ENCODE measurements at regions not wholly inside any gene's neighbourhood (a gene's known extent, or its start where the extent isn't known, plus 50 kb on each side); places are given as distances from the start of the nearest gene placed in this dataset.

DNA sequence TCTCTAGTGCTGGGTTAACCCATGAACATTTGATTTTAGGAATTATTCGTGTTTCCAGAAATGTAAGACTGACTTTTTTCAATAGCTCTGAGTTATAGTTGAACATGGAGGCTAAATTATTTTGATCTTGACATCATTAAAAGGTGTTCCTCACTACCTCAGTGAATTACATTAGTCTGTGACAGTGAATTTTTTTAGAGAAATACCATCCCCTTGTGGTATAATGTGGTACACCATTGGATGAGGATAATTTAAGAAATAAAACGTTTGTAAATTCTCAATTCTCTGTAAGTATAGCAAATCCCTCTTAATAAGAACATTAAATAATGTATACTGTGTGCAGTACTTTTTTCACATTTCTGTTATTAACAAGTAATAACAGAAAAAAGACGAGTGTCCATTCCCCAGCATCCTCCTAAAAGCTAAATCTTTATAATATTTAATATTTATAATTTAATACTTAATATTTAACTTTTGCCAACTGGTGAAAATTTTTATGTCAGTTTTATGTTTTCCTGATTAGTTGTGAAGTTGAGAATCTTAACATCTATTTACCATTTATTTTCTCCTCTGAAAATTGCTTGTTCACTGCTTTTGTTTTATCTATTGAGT is 70.3 kb upstream of the CWC22 start:
- H3K27ac Mint-ChIP-seq (ENCODE audit: unreplicated experiment) = no peak overlapping the region
- H4K20me1 ChIP-seq (ENCODE audit: insufficient read depth, low read length) = no peaks in the 10 kb centered on the region
- no peaks in the 10 kb centered on the region for H3K27me3 ChIP-seq (ENCODE audit: insufficient read depth, low read length)
- H3K9me3 ChIP-seq (ENCODE audit: insufficient read depth, low read depth, low read length) = peaks cover 3% of the 10 kb centered on the region
- H3K4me1 Mint-ChIP-seq (ENCODE audit: low read depth, unreplicated experiment) = no peaks in the 10 kb centered on the region
- FAIRE-seq (no peak), DNase-seq (ENCODE audit: low read depth) (peak; percentile 18)
- H3K4me1 ChIP-seq (ENCODE audit: insufficient read depth, low read length) = no peaks in the 10 kb centered on the region
- no peak overlapping the region for H3K9ac ChIP-seq (ENCODE audit: low read length)
- H3K27me3 Mint-ChIP-seq (ENCODE audit: low read depth, unreplicated experiment) = no peaks in the 10 kb centered on the region
- H3K9me3 Mint-ChIP-seq (ENCODE audit: unreplicated experiment) = no peaks in the 10 kb centered on the region
- H3K27ac ChIP-seq (ENCODE audit: low read depth, low read length) = no peak overlapping the region
- H3K4me3 ChIP-seq (ENCODE audit: insufficient read depth, low read depth, low read length) = no peak overlapping the region
- no peak overlapping the region for H2AFZ ChIP-seq (ENCODE audit: low read depth, low read length)
- no peaks in the 10 kb centered on the region for H3K79me2 ChIP-seq (ENCODE audit: insufficient read depth, low read length)
- no peak overlapping the region for H3K4me2 ChIP-seq (ENCODE audit: low read length)
- H3K36me3 ChIP-seq (ENCODE audit: insufficient read depth, low read length) = no peaks in the 10 kb centered on the region
- peak; percentile 77 for TF ChIP-seq CTCF (IDR thresholded peaks at IDR 0.05; ENCODE audit: insufficient read depth, low read depth, low read length)
- TF ChIP-seq EZH2 (IDR thresholded peaks at IDR 0.05; ENCODE audit: insufficient read depth, low read length) = no peak
- H3K4me3 Mint-ChIP-seq (ENCODE audit: unreplicated experiment) = no peak overlapping the region
- no peaks in the 10 kb centered on the region for H3K36me3 Mint-ChIP-seq (ENCODE audit: low read depth, unreplicated experiment)

DNA sequence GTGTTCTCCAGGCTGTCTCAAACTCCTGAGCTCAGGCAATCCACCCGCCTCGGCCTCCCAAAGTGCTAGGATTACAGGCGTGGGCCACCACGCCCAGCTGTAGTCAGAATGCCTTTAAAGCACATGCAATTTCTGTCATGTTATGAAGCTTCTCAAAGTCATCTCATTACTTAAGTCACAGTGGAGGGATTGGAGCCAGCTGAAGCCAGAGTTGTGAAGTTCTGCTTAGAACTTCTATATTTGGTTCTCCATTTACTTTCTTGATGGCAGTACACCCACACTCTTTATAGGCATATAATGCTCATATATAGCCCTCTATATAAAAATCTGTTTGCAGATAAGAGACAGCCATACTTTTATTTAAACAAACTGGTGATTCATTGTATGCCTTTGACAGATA is 68.8 kb upstream of the CWC22 start:
- Histone ChIP-seq H3K4me1 (ENCODE audit: insufficient read depth, low read length) (no peaks in the 10 kb centered on the region), H3K4me3 (ENCODE audit: insufficient read depth, low read depth, low read length) (no peak overlapping the region), H3K36me3 (ENCODE audit: insufficient read depth, low read length) (no peaks in the 10 kb centered on the region), H3K9ac (ENCODE audit: low read length) (no peak overlapping the region), H3K27ac (ENCODE audit: low read depth, low read length) (no peak overlapping the region), H3K79me2 (ENCODE audit: insufficient read depth, low read length) (no peaks in the 10 kb centered on the region), H3K4me2 (ENCODE audit: low read length) (no peak overlapping the region), H3K9me3 (ENCODE audit: insufficient read depth, low read depth, low read length) (peaks cover 2% of the 10 kb centered on the region), H3K27me3 (ENCODE audit: insufficient read depth, low read length) (no peaks in the 10 kb centered on the region), H4K20me1 (ENCODE audit: insufficient read depth, low read length) (no peaks in the 10 kb centered on the region), H2AFZ (ENCODE audit: low read depth, low read length) (no peak overlapping the region)
- Mint-ChIP-seq H3K4me3 (ENCODE audit: unreplicated experiment) (no peak overlapping the region), H3K4me1 (ENCODE audit: low read depth, unreplicated experiment) (no peaks in the 10 kb centered on the region), H3K36me3 (ENCODE audit: low read depth, unreplicated experiment) (no peaks in the 10 kb centered on the region), H3K9me3 (ENCODE audit: unreplicated experiment) (no peaks in the 10 kb centered on the region), H3K27ac (ENCODE audit: unreplicated experiment) (no peak overlapping the region), H3K27me3 (ENCODE audit: low read depth, unreplicated experiment) (no peaks in the 10 kb centered on the region)
- DNase-seq (ENCODE audit: low read depth) (no peak), FAIRE-seq (no peak)
- TF ChIP-seq CTCF (IDR thresholded peaks at IDR 0.05; ENCODE audit: insufficient read depth, low read depth, low read length) (no peak), EZH2 (IDR thresholded peaks at IDR 0.05; ENCODE audit: insufficient read depth, low read length) (no peak)

GRCh38 chr2:180071797-180072196 is 64.7 kb upstream of the CWC22 start:
- Mint-ChIP-seq H3K9me3 (ENCODE audit: unreplicated experiment) (peaks cover 2% of the 10 kb centered on the region), H3K4me3 (ENCODE audit: unreplicated experiment) (no peak overlapping the region), H3K4me1 (ENCODE audit: low read depth, unreplicated experiment) (no peaks in the 10 kb centered on the region), H3K27ac (ENCODE audit: unreplicated experiment) (no peak overlapping the region), H3K36me3 (ENCODE audit: low read depth, unreplicated experiment) (no peaks in the 10 kb centered on the region), H3K27me3 (ENCODE audit: low read depth, unreplicated experiment) (no peaks in the 10 kb centered on the region)
- H2AFZ ChIP-seq (ENCODE audit: low read depth, low read length) = no peak overlapping the region
- no peaks in the 10 kb centered on the region for H4K20me1 ChIP-seq (ENCODE audit: insufficient read depth, low read length)
- no peak overlapping the region for H3K9ac ChIP-seq (ENCODE audit: low read length)
- TF ChIP-seq CTCF (IDR thresholded peaks at IDR 0.05; ENCODE audit: insufficient read depth, low read depth, low read length) (no peak), EZH2 (IDR thresholded peaks at IDR 0.05; ENCODE audit: insufficient read depth, low read length) (no peak)
- no peak overlapping the region for H3K27ac ChIP-seq (ENCODE audit: low read depth, low read length)
- FAIRE-seq = no peak
- H3K27me3 ChIP-seq (ENCODE audit: insufficient read depth, low read length) = no peaks in the 10 kb centered on the region
- no peak overlapping the region for H3K4me3 ChIP-seq (ENCODE audit: insufficient read depth, low read depth, low read length)
- DNase-seq (ENCODE audit: low read depth) = no peak
- no peaks in the 10 kb centered on the region for H3K79me2 ChIP-seq (ENCODE audit: insufficient read depth, low read length)
- no peaks in the 10 kb centered on the region for H3K36me3 ChIP-seq (ENCODE audit: insufficient read depth, low read length)
- H3K4me2 ChIP-seq (ENCODE audit: low read length) = no peak overlapping the region
- H3K9me3 ChIP-seq (ENCODE audit: insufficient read depth, low read depth, low read length) = no peaks in the 10 kb centered on the region
- no peaks in the 10 kb centered on the region for H3K4me1 ChIP-seq (ENCODE audit: insufficient read depth, low read length)

Data from astrocyte (in vitro differentiated cells and primary cell).